HCT116 (cell line): ENCODE measurements at regions not wholly inside any gene's neighbourhood (a gene's known extent, or its start where the extent isn't known, plus 50 kb on each side); places are given as distances from the start of the nearest gene placed in this dataset.

Source experiments
- ATAC-seq: fragments of 200-7000 bp; cut with Tn5 transposase; 2 replicates; pipeline ENCODE4 v1.9.1; 2020; ENCODE audit warnings: mild to moderate bottlenecking, moderate library complexity
- BruUV-seq: library from RNA; stranded (reverse); fragments of 400-500 nt; replicated peaks from 2 replicates; lab custom pipeline; 2021; lab: Mats Ljungman, UMichigan
- CTCF ChIA-PET: fragments of 300-600 bp; sonication (Branson Sonifier 250); formaldehyde crosslinking; loops from one replicate; lab custom pipeline; 2021; ENCODE audit warnings: antibody characterized with exemption; lab: Charles Lee
- POLR2A ChIA-PET: fragments of 300-600, 350-600 bp; sonication (Branson Sonifier 250); formaldehyde crosslinking; loops from one replicate; lab custom pipeline; 2021; ENCODE audit warnings: antibody characterized with exemption; lab: Charles Lee
- RAD21 ChIA-PET, 2 experiments: fragments of 300-600 bp; sonication (Branson Sonifier 250); formaldehyde crosslinking; loops; one replicate each; lab custom pipeline; 2023; ENCODE audit warnings: low total read pairs in 2 of 2; ENCODE audit not compliant: uncharacterized antibody in 2 of 2, unreplicated experiment in 2 of 2, low non-redundant PET in 1 of 2; lab: Charles Lee
- DNase-seq: peaks from one replicate; pipeline ENCODE4 v3.0.0-alpha.2; 2010; ENCODE audit warnings: low read depth, low spot score
- H2AFZ ChIP-seq: fragments of 200-600 bp; shearing (Covaris generic), sonication (generic); 2 replicates; pipeline ENCODE4 v1.6.1; 2017; ENCODE audit warnings: low read depth, mixed run types, mixed read lengths, antibody characterized with exemption, low read length; ENCODE audit not compliant: poor library complexity, severe bottlenecking
- H3K27ac ChIP-seq: 2 replicates; pipeline ENCODE4 v1.5.1; 2012; ENCODE audit warnings: low read depth, low read length
- H3K27me3 ChIP-seq: fragments of 200-600 bp; sonication (generic); 2 replicates; pipeline ENCODE4 v1.6.1; 2016; ENCODE audit warnings: mixed run types, low read length, mixed read lengths; ENCODE audit not compliant: insufficient read depth
- H3K36me3 ChIP-seq, 2 experiments: fragments of 200-500 bp in 1 of 2; fragments of 200-600 bp in 1 of 2; sonication (Bioruptor generic) in 1 of 2; sonication (generic) in 1 of 2; 2 replicates each; pipeline versions ENCODE4 v1.5.1 to v1.6.1; 2014 to 2016; ENCODE audit warnings: low read length in 2 of 2, inconsistent platforms in 1 of 2, mixed read lengths in 1 of 2, mixed run types in 1 of 2; ENCODE audit not compliant: insufficient read depth in 2 of 2, control insufficient read depth in 1 of 2
- H3K4me1 ChIP-seq, 2 experiments: fragments of 200-600 bp in 1 of 2; sonication (generic) in 1 of 2; 2 replicates each; pipeline versions ENCODE4 v1.5.1 to v1.6.1; 2012 to 2017; ENCODE audit warnings: low read length in 2 of 2, inconsistent platforms in 1 of 2, mild to moderate bottlenecking in 1 of 2, mixed read lengths in 1 of 2, mixed run types in 1 of 2, moderate library complexity in 1 of 2; ENCODE audit not compliant: insufficient read depth in 2 of 2, control insufficient read depth in 1 of 2
- H3K4me2 ChIP-seq: fragments of 200-600 bp; sonication (generic); 2 replicates; pipeline ENCODE4 v1.6.1; 2017; ENCODE audit warnings: mixed run types, low read length, mixed read lengths
- H3K4me3 ChIP-seq, 2 experiments: fragments of 200-600 bp in 1 of 2; sonication (generic) in 1 of 2; replicated peaks in 1 of 2; 2 replicates each; pipeline ENCODE4 v1.5.1; 2011 to 2016; ENCODE audit warnings: low read length in 2 of 2, control low read depth in 1 of 2, low read depth in 1 of 2, mild to moderate bottlenecking in 1 of 2, mixed read lengths in 1 of 2, mixed run types in 1 of 2
- H3K79me2 ChIP-seq: fragments of 200-600 bp; sonication (generic); 2 replicates; pipeline ENCODE4 v1.6.1; 2017; ENCODE audit warnings: mild to moderate bottlenecking, mixed run types, low read length, moderate library complexity, mixed read lengths; ENCODE audit not compliant: insufficient read depth
- H3K9ac ChIP-seq: fragments of 200-600 bp; sonication (generic); 2 replicates; pipeline ENCODE4 v1.6.1; 2016; ENCODE audit warnings: low read length, mixed read lengths
- H3K9me2 ChIP-seq: fragments of 200-600 bp; sonication (generic), shearing (Covaris generic); 2 replicates; pipeline ENCODE4 v1.6.1; 2017; ENCODE audit warnings: mixed run types, mild to moderate bottlenecking, moderate library complexity; ENCODE audit not compliant: insufficient read depth
- H3K9me3 ChIP-seq, 2 experiments: fragments of 200-500 bp in 1 of 2; fragments of 200-600 bp in 1 of 2; sonication (Bioruptor generic) in 1 of 2; sonication (generic) in 1 of 2; 2 replicates each; pipeline ENCODE4 v1.6.1; 2014 to 2017; ENCODE audit warnings: low read length in 2 of 2, mixed read lengths in 2 of 2, inconsistent platforms in 1 of 2, low read depth in 1 of 2, mild to moderate bottlenecking in 1 of 2, mixed run types in 1 of 2, moderate library complexity in 1 of 2; ENCODE audit not compliant: control insufficient read depth in 1 of 2, insufficient read depth in 1 of 2
- H4K20me1 ChIP-seq: fragments of 200-600 bp; sonication (generic), shearing (Covaris generic); 2 replicates; pipeline ENCODE4 v1.6.1; 2017; ENCODE audit warnings: mixed run types, mild to moderate bottlenecking, moderate library complexity; ENCODE audit not compliant: insufficient read depth
- CEBPB ChIP-seq: IDR thresholded peaks from 2 replicates; pipeline ENCODE4 v1.6.1; 2012; ENCODE audit warnings: low read depth
- EGR1 ChIP-seq: IDR thresholded peaks from 2 replicates; pipeline ENCODE4 v1.6.1; 2012; ENCODE audit warnings: low read depth
- ELF1 ChIP-seq: IDR thresholded peaks from 2 replicates; pipeline ENCODE4 v1.6.1; 2012; ENCODE audit warnings: low read depth, borderline replicate concordance
- EZH2phosphoT487 ChIP-seq: fragments of 200-600 bp; IDR thresholded peaks from 2 replicates; pipeline ENCODE4 v1.6.1; 2018; ENCODE audit warnings: antibody characterized with exemption, borderline replicate concordance
- POLR2AphosphoS5 ChIP-seq: IDR thresholded peaks from 2 replicates; pipeline ENCODE4 v1.6.1; 2011; ENCODE audit warnings: mild to moderate bottlenecking, low read depth, low read length, moderate library complexity
- SIN3A ChIP-seq: IDR thresholded peaks from 2 replicates; pipeline ENCODE4 v1.6.1; 2012; ENCODE audit warnings: low read depth
- SP1 ChIP-seq: IDR thresholded peaks from 2 replicates; pipeline ENCODE4 v1.6.1; 2012; ENCODE audit warnings: low read depth
- TCF7L2 ChIP-seq: IDR thresholded peaks from 2 replicates; pipeline ENCODE4 v1.7.0; 2011; ENCODE audit warnings: borderline replicate concordance, inconsistent platforms; ENCODE audit not compliant: insufficient read depth, insufficient read length; ENCODE audit errors: extremely low read depth
- ZNF274 ChIP-seq: fragments of 200-500 bp; sonication (Bioruptor generic); IDR thresholded peaks from 2 replicates; pipeline ENCODE4 v1.6.1; 2014; ENCODE audit warnings: mild to moderate bottlenecking, low read depth, low read length, inconsistent platforms
- intact Hi-C: fragments of 100-400 bp; cut with micrococcal nuclease; formaldehyde crosslinking; loops from 2 replicates; pipeline ENCODE4 v1.10.0; 2022
- TF ChIP-seq, protein P1 (sequence below): IDR thresholded peaks from 2 replicates; pipeline ENCODE4 v1.6.1; 2011; ENCODE audit warnings: mild to moderate bottlenecking, low read length, moderate library complexity; ENCODE audit not compliant: insufficient replicate concordance; ENCODE audit errors: extremely low read depth
- TF ChIP-seq, protein P2 (sequence below), 3 experiments: fragments of 200-600 bp in 1 of 3; sonication (generic) in 1 of 3; IDR thresholded peaks in 2 of 3; conservative IDR thresholded peaks in 1 of 3; 2 replicates each; pipeline ENCODE4 v1.5.1; 2012 to 2017; ENCODE audit warnings: low read depth in 2 of 3, low read length in 2 of 3, antibody characterized with exemption in 1 of 3, borderline replicate concordance in 1 of 3, control low read depth in 1 of 3, mild to moderate bottlenecking in 1 of 3, mixed read lengths in 1 of 3, mixed run types in 1 of 3, moderate library complexity in 1 of 3; ENCODE audit not compliant: insufficient read depth in 1 of 3
- TF ChIP-seq, protein P3 (sequence below): IDR thresholded peaks from 2 replicates; pipeline ENCODE4 v1.6.1; 2012

DNA sequence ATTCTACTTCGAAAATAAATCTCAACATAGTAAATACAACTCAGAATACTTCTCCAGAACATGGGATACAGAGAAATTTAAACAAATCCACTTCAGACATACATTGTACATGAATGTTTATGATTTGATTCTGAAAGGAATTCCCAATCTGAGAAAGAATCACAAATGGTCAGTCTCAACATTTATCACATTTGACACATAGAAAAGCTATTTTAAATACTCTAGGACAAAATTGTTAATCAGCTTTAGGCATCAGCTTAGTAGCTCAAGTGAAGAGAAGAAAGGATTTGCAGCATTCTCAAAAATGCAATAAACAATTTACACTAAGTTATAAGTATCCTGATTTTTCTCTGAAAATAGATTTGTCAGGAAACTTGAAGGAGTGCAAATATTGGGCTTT lies 184.8 kb downstream of the PTPRC start (continued):
- TF ChIP-seq ZNF274 (no peak), POLR2AphosphoS5 (no peak)

DNA sequence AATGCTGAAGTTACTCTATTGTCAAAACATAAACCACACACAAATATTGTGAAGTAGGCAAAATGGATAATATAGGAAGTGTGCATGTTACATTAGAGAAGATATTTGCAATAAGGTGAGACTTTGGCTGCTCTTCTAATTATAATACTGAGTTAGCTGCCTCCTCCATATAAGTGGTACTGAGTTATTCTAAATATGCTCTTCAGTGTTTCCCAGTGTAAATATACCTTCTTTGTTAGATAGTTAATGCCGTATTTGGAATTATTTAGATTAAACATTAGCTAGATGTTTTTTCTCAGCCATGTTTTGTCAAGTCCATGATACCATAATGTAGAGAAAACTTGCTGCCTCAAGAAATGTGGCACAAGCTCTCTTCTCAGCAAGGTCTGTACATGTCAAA lies 186.4 kb downstream of the PTPRC start:
- no peak for DNase-seq
- no TSS peak for BruUV-seq
- H3K9me2 ChIP-seq = no peaks in the 10 kb centered on the region
- ChIA-PET RAD21 (no interaction called here), CTCF (no interaction called here), POLR2A (no interaction called here)
- no peaks in the 10 kb centered on the region for H4K20me1 ChIP-seq
- no peaks in the 10 kb centered on the region for H3K36me3 ChIP-seq
- intact Hi-C loops = no loop called here
- no peak overlapping the region for H2AFZ ChIP-seq
- H3K9me3 ChIP-seq = no peaks in the 10 kb centered on the region
- H3K27ac ChIP-seq = no peak overlapping the region
- no peak overlapping the region for H3K9ac ChIP-seq
- no peaks in the 10 kb centered on the region for H3K4me1 ChIP-seq
- H3K4me3 ChIP-seq = no peak overlapping the region
- H3K79me2 ChIP-seq = no peaks in the 10 kb centered on the region
- ATAC-seq = no peak
- no peaks in the 10 kb centered on the region for H3K27me3 ChIP-seq
- H3K4me2 ChIP-seq = no peak overlapping the region
- TF ChIP-seq EGR1 (no peak), TCF7L2 (no peak), CEBPB (no peak), ELF1 (no peak), EZH2phosphoT487 (no peak), SIN3A (no peak), SP1 (no peak)
- TF ChIP-seq, protein P1, sequence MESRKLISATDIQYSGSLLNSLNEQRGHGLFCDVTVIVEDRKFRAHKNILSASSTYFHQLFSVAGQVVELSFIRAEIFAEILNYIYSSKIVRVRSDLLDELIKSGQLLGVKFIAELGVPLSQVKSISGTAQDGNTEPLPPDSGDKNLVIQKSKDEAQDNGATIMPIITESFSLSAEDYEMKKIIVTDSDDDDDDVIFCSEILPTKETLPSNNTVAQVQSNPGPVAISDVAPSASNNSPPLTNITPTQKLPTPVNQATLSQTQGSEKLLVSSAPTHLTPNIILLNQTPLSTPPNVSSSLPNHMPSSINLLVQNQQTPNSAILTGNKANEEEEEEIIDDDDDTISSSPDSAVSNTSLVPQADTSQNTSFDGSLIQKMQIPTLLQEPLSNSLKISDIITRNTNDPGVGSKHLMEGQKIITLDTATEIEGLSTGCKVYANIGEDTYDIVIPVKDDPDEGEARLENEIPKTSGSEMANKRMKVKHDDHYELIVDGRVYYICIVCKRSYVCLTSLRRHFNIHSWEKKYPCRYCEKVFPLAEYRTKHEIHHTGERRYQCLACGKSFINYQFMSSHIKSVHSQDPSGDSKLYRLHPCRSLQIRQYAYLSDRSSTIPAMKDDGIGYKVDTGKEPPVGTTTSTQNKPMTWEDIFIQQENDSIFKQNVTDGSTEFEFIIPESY = no peak
- TF ChIP-seq, protein P2, sequence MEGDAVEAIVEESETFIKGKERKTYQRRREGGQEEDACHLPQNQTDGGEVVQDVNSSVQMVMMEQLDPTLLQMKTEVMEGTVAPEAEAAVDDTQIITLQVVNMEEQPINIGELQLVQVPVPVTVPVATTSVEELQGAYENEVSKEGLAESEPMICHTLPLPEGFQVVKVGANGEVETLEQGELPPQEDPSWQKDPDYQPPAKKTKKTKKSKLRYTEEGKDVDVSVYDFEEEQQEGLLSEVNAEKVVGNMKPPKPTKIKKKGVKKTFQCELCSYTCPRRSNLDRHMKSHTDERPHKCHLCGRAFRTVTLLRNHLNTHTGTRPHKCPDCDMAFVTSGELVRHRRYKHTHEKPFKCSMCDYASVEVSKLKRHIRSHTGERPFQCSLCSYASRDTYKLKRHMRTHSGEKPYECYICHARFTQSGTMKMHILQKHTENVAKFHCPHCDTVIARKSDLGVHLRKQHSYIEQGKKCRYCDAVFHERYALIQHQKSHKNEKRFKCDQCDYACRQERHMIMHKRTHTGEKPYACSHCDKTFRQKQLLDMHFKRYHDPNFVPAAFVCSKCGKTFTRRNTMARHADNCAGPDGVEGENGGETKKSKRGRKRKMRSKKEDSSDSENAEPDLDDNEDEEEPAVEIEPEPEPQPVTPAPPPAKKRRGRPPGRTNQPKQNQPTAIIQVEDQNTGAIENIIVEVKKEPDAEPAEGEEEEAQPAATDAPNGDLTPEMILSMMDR (IDR thresholded peaks at IDR 0.05 in 2 of 3, conservative IDR thresholded peaks at IDR 0.05 in 1 of 3; ENCODE audit: borderline replicate concordance in 1 of 3, insufficient read depth in 1 of 3, low read depth in 2 of 3, low read length in 2 of 3) = no peak
- TF ChIP-seq, protein P3, sequence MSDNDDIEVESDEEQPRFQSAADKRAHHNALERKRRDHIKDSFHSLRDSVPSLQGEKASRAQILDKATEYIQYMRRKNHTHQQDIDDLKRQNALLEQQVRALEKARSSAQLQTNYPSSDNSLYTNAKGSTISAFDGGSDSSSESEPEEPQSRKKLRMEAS = no peak
